ENCODE measurements at regions not wholly inside any gene's neighbourhood (a gene's known extent, or its start where the extent isn't known, plus 50 kb on each side); places are given as distances from the start of the nearest gene placed in this dataset.

- Histone ChIP-seq H3K4me1 (ENCODE audit: insufficient read depth, poor library complexity, severe bottlenecking) (no peaks in the 10 kb centered on the region), H3K9me3 (ENCODE audit: severe bottlenecking) (no peaks in the 10 kb centered on the region), H3K27me3 (ENCODE audit: insufficient read depth, poor library complexity, severe bottlenecking) (peaks cover 4% of the 10 kb centered on the region), H3K4me3 (ENCODE audit: severe bottlenecking) (no peak overlapping the region), H3K27ac (ENCODE audit: poor library complexity, severe bottlenecking) (no peak overlapping the region), H3K36me3 (ENCODE audit: low read depth) (no peaks in the 10 kb centered on the region)
- ATAC-seq (ENCODE audit: low read depth) (no peak), DNase-seq (ENCODE audit: low spot score) (no peak)
- no peak for TF ChIP-seq CTCF (IDR thresholded peaks at IDR 0.05; ENCODE audit: poor library complexity, severe bottlenecking)
Measured at GRCh38 chr3:135449046-135449445, 516.5 kb upstream of the PPP2R3A start.

GRCh38 chr3:135451037-135451785 lies 514.3 kb upstream of the PPP2R3A start:
- ATAC-seq (ENCODE audit: low read depth) (no peak), DNase-seq (ENCODE audit: low spot score) (no peak)
- H3K36me3 ChIP-seq (ENCODE audit: low read depth), result no peaks in the 10 kb centered on the region

GRCh38 chr3:135452881-135453280 lies 512.6 kb upstream of the PPP2R3A start:
- peak; percentile 21; the same call in 1 of the 3 replicates for ATAC-seq (ENCODE audit: low read depth)
- no peak for TF ChIP-seq CTCF (IDR thresholded peaks at IDR 0.05; ENCODE audit: poor library complexity, severe bottlenecking)
- no peak overlapping the region for H3K4me3 ChIP-seq (ENCODE audit: severe bottlenecking)
- no peak for DNase-seq (ENCODE audit: low spot score)
- H3K36me3 ChIP-seq (ENCODE audit: low read depth), result no peaks in the 10 kb centered on the region
- H3K4me1 ChIP-seq (ENCODE audit: insufficient read depth, poor library complexity, severe bottlenecking), result no peaks in the 10 kb centered on the region
- no peaks in the 10 kb centered on the region for H3K9me3 ChIP-seq (ENCODE audit: severe bottlenecking)
- peaks cover 5% of the 10 kb centered on the region for H3K27me3 ChIP-seq (ENCODE audit: insufficient read depth, poor library complexity, severe bottlenecking)
- no peak overlapping the region for H3K27ac ChIP-seq (ENCODE audit: poor library complexity, severe bottlenecking)

More at GRCh38 chr3:135451037-135451785, 514.3 kb upstream of the PPP2R3A start:
- Histone ChIP-seq H3K4me1 (ENCODE audit: insufficient read depth, poor library complexity, severe bottlenecking) (no peaks in the 10 kb centered on the region), H3K27ac (ENCODE audit: poor library complexity, severe bottlenecking) (no peak overlapping the region), H3K9me3 (ENCODE audit: severe bottlenecking) (no peaks in the 10 kb centered on the region), H3K4me3 (ENCODE audit: severe bottlenecking) (no peak overlapping the region), H3K27me3 (ENCODE audit: insufficient read depth, poor library complexity, severe bottlenecking) (peaks cover 1% of the 10 kb centered on the region)
- TF ChIP-seq CTCF (IDR thresholded peaks at IDR 0.05; ENCODE audit: poor library complexity, severe bottlenecking), result no peak

GRCh38 chr3:135453326-135453725 lies 512.2 kb upstream of the PPP2R3A start:
- DNase-seq (ENCODE audit: low spot score), result no peak
- H3K36me3 ChIP-seq (ENCODE audit: low read depth), result no peaks in the 10 kb centered on the region

More at GRCh38 chr3:135453326-135453725, 512.2 kb upstream of the PPP2R3A start:
- TF ChIP-seq CTCF (IDR thresholded peaks at IDR 0.05; ENCODE audit: poor library complexity, severe bottlenecking), result no peak
- Histone ChIP-seq H3K9me3 (ENCODE audit: severe bottlenecking) (no peaks in the 10 kb centered on the region), H3K27ac (ENCODE audit: poor library complexity, severe bottlenecking) (no peak overlapping the region), H3K4me1 (ENCODE audit: insufficient read depth, poor library complexity, severe bottlenecking) (no peaks in the 10 kb centered on the region), H3K27me3 (ENCODE audit: insufficient read depth, poor library complexity, severe bottlenecking) (peaks cover 5% of the 10 kb centered on the region), H3K4me3 (ENCODE audit: severe bottlenecking) (no peak overlapping the region)
- no peak for ATAC-seq (ENCODE audit: low read depth)

Measured in RWPE2 (cell line).